ENCODE measurements at regions not wholly inside any gene's neighbourhood (a gene's known extent, or its start where the extent isn't known, plus 50 kb on each side); places are given as distances from the start of the nearest gene placed in this dataset.

DNA sequence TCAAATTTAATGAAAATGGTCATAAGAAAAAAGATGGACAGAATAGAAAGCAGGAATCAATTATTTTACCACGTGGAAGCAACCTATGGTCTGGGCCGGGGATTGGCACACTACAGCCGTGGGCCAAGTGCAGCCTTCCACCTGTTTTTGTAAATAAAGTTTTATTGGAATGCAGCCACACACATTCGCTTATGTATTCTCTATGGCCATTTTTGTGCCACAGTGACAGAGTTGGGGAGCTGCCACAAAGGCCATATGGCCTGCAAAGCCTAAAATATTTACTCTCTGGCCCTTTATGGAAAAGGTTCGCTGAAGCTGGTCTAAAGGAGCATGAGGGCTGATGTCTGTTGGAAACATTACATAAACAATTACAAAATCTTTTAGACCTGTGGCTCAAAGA is 144.8 kb downstream of the TMCO5A start:
- TF ChIP-seq, protein P1, sequence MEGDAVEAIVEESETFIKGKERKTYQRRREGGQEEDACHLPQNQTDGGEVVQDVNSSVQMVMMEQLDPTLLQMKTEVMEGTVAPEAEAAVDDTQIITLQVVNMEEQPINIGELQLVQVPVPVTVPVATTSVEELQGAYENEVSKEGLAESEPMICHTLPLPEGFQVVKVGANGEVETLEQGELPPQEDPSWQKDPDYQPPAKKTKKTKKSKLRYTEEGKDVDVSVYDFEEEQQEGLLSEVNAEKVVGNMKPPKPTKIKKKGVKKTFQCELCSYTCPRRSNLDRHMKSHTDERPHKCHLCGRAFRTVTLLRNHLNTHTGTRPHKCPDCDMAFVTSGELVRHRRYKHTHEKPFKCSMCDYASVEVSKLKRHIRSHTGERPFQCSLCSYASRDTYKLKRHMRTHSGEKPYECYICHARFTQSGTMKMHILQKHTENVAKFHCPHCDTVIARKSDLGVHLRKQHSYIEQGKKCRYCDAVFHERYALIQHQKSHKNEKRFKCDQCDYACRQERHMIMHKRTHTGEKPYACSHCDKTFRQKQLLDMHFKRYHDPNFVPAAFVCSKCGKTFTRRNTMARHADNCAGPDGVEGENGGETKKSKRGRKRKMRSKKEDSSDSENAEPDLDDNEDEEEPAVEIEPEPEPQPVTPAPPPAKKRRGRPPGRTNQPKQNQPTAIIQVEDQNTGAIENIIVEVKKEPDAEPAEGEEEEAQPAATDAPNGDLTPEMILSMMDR (conservative IDR thresholded peaks at IDR 0.05; ENCODE audit: control insufficient read depth, insufficient read depth, low read depth, low read length): no peak
- no peak for DNase-seq (ENCODE audit: low read depth)
- H3K4me3 ChIP-seq (ENCODE audit: control insufficient read depth, low read depth, low read length): no peak overlapping the region

DNA sequence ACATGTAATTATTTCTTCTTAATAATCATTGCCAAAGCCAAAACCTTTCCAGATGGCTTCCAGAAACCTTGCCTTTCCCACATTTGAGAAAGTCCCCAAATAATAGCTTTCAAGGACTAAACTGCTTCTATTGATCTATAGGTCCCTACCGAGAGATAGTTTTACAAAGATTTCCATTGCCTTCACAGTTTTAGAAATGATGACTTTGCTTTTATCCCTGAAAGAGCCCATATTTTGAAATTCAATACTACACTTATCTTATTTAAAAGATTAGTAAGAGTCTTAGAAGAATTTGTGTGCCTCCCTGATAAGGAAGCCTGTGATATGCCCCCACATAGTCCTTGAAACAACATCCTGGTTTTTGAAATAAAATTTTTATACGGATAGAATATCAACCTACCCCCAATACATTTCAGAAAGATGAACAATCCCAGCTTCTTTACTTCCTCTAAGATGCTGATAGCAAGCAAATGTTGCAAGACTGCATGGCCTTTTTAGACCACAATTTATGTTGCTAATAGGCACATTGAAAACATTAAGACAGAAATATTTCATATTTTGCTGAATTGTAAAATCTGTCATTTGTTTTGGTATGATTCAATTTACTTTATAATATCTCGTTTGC is 146.3 kb downstream of the TMCO5A start:
- no peak overlapping the region for H3K4me3 ChIP-seq (ENCODE audit: control insufficient read depth, low read depth, low read length)
- TF ChIP-seq, protein P1 (conservative IDR thresholded peaks at IDR 0.05; ENCODE audit: control insufficient read depth, insufficient read depth, low read depth, low read length): no peak
- no peak for DNase-seq (ENCODE audit: low read depth)

DNA sequence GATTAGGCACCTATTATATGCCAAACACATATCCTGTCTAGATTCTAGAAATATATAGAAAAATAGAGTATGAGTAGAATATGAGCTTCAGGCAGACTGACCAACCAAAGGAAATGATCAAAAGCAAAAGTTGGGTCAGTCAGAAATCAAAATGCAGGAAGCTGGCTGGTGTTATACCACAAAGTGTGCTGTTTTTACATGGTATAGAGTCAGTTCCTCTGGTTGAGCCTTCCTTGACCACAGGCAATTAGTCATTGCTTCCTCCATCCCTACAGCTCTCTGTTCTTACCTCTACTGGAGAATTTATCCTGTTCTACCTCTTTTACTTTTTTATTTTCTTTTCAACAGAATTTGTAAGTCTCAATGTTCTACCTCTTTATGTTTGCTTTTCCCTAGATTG is 149.8 kb downstream of the TMCO5A start:
- H3K4me3 ChIP-seq (ENCODE audit: control insufficient read depth, low read depth, low read length): no peak overlapping the region
- TF ChIP-seq, protein P1 (conservative IDR thresholded peaks at IDR 0.05; ENCODE audit: control insufficient read depth, insufficient read depth, low read depth, low read length): no peak
- peak; percentile 65 for DNase-seq (ENCODE audit: low read depth)

DNA sequence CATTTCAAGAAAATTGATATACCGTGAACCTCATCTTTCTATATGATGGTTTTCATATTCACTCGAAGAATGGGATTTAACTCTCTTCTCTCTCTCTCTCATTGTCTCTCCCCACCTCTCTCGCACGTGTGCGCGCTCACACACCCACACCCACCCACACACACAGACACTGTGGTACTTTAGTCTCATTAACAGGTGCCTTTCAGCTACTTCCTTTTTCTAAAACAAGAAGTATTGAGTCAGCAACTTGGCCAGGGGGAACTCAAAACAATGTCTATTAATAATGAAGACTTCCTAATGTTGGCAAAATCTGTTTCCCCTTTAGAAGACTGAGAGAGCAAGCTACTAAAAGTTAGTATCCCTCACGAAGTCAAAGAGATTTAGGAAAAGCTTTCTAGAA is 150.7 kb downstream of the TMCO5A start:
- TF ChIP-seq, protein P1 (conservative IDR thresholded peaks at IDR 0.05; ENCODE audit: control insufficient read depth, insufficient read depth, low read depth, low read length): no peak
- no peak for DNase-seq (ENCODE audit: low read depth)
- no peak overlapping the region for H3K4me3 ChIP-seq (ENCODE audit: control insufficient read depth, low read depth, low read length)

DNA sequence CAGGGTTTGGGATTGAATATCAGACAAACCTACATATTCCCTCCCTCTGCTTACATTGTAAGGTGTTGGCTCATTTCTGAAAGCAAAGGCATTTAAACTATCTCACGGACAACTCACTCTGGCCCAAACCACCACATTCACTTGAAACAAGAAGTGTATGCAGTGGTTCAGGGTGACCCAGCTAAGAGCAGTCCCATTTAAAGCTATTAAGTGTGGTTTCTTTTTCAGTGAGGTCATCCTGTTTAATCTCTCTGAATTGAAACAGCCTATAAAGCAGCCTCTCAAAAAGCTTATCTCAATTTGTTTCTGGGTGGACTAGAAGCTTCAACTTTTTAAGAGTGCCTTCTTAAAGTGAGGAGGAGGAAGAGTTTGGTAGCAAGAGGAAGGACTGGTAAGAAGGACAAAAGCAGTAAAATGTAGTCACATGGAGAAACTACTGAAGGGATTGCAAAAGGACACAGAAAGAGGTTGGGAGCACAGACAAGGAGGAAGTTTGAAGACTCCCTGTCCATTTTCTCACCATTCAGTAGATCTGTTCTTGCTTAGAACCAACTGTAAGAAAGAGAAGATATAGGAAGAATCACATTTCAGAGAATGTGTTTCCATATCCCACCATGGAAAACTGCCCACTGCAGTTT is 151.6 kb downstream of the TMCO5A start:
- TF ChIP-seq, protein P1 (conservative IDR thresholded peaks at IDR 0.05; ENCODE audit: control insufficient read depth, insufficient read depth, low read depth, low read length): no peak
- no peak overlapping the region for H3K4me3 ChIP-seq (ENCODE audit: control insufficient read depth, low read depth, low read length)
- peak; percentile 21 for DNase-seq (ENCODE audit: low read depth)

DNA sequence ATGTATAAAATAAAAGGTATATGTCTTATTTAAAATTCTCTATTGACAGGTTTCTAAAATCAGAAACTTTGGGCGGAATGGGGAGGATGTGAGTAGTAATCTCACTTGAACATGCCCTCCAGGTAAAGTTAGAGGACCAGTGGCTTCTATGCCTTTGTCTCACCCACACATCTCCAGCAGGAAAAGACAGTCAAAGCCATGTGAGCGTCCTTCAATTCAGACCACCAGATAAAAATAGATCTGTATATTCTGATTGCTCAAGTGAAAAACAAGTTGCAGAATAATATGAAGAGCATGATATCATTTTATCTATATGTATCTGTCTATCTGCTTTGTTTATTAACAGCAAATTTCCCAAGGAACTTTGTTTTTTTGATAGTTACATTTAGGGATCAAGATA is 152.2 kb downstream of the TMCO5A start:
- TF ChIP-seq, protein P1 (conservative IDR thresholded peaks at IDR 0.05; ENCODE audit: control insufficient read depth, insufficient read depth, low read depth, low read length): no peak
- no peak overlapping the region for H3K4me3 ChIP-seq (ENCODE audit: control insufficient read depth, low read depth, low read length)
- no peak for DNase-seq (ENCODE audit: low read depth)
